Heart right ventricle (tissue), 16 donors: ENCODE measurements at regions not wholly inside any gene's neighbourhood (a gene's known extent, or its start where the extent isn't known, plus 50 kb on each side); places are given as distances from the start of the nearest gene placed in this dataset.

Source experiments
- ATAC-seq, 8 donors: fragments of 200-7000 bp; cut with Tn5 transposase; one replicate each; pipeline ENCODE4 v1.9.1; 2020; ENCODE audit warnings: mild to moderate bottlenecking in 8 of 8, moderate library complexity in 8 of 8, moderate number of reproducible peaks in 1 of 8
- DNase-seq, 2 donors: peaks; one replicate each; pipeline ENCODE4 v3.0.0-alpha.2; 2020
- H3K27ac ChIP-seq, 10 donors: fragments of 200-600 bp; sonication (generic) in 2 of 10; one replicate each; pipeline versions ENCODE4 v1.5.0 to v1.8.0; 2020 to 2022; ENCODE audit warnings: mild to moderate bottlenecking in 3 of 10
- H3K27me3 ChIP-seq, 7 donors: fragments of 200-600 bp; one replicate each; pipeline ENCODE4 v1.8.0; 2021 to 2022; ENCODE audit warnings: mild to moderate bottlenecking in 2 of 7
- H3K36me3 ChIP-seq, 9 donors: fragments of 200-600 bp; sonication (generic) in 1 of 9; one replicate each; pipeline versions ENCODE4 v1.5.0 to v1.8.0; 2020 to 2022; ENCODE audit warnings: mild to moderate bottlenecking in 2 of 9
- H3K4me1 ChIP-seq, 9 donors: fragments of 200-600 bp; sonication (generic) in 1 of 9; one replicate each; pipeline versions ENCODE4 v1.5.0 to v1.8.0; 2020 to 2022; ENCODE audit warnings: mild to moderate bottlenecking in 4 of 9
- H3K4me3 ChIP-seq, 10 donors: fragments of 200-600 bp; sonication (generic) in 2 of 10; one replicate each; pipeline versions ENCODE4 v1.5.0 to v1.8.0; 2020 to 2022; ENCODE audit warnings: mild to moderate bottlenecking in 7 of 10, moderate library complexity in 2 of 10
- H3K9me3 ChIP-seq, 11 donors: fragments of 200-600 bp in 10 of 11; sonication (generic) in 2 of 11; one replicate each; pipeline versions ENCODE4 v1.5.0 to v1.8.0; 2013 to 2022; ENCODE audit warnings: mild to moderate bottlenecking in 2 of 11, control low read depth in 1 of 11, moderate library complexity in 1 of 11
- CTCF ChIP-seq, 9 donors: fragments of 200-600 bp; sonication (generic) in 2 of 9; IDR thresholded peaks; one replicate each; pipeline versions ENCODE4 v1.5.0 to v1.8.0; 2021 to 2022; ENCODE audit warnings: antibody characterized with exemption in 9 of 9, mild to moderate bottlenecking in 5 of 9, moderate library complexity in 1 of 9
- WGBS, 2 donors: extraction: QIAGEN DNeasy Blood & Tissue Kit; methylation state at CpG; one replicate each; pipeline ENCODE4 v1.1.7; 2013; ENCODE audit warnings: inconsistent platforms in 1 of 2; 5-methylcytosine and 5-hydroxymethylcytosine counted together
- intact Hi-C, 10 donors: fragments of 100-400 bp; cut with DNase I; formaldehyde crosslinking; loops; one replicate each; pipeline versions ENCODE4 v1.11.1 to v1.14.2; 2022
- donor health status: Arrhythmogenic right ventricular cardiomyopathy.
- donor health status: ischemic (EF 13 %, LVEDD 7.1; RV severe dilation, severe dysfunction).
- donor health status: healthy with polysubstance abuse.
- donor health status: DM: no; HTN: yes; CAD: no.
- donor health status: DM: no; HTN: no; CAD: no.
- donor health status: ischemic (EF 25% LVEDD 6.9; RV normal size, moderate dysfunction).
- donor health status: ischemic (EF 25% LVEDD 5.7; RV mildly dilated, moderate dysfunction).
- donor health status: healthy.
- donor health status: DM: yes; HTN: yes; CAD: no.
- donor health status: Ischemic cardiomyopathy.
- donor health status: ischemic (EF 35%, LVEDD 5.7; RV mildly dilated, moderate dysfunction).
- donor health status: nonischemic (EF 11% LVEDD 7.7; RV severe dilation, severe dysfunction).
- donor health status: DM: yes; HTN: yes; CAD: no.
- donor health status: PGD.
- donor health status: ischemic (EF 29% LVEDD 5.4; RV normal size, mild dysfunction).
- donor health status: nonischemic (EF 23%, LVEDD 6.1; RV moderate dilation, normal function).

- no peaks in the 10 kb centered on the region for H3K36me3 ChIP-seq
- no peak overlapping the region for H3K27ac ChIP-seq
- DNase-seq (no peak), ATAC-seq (no peak)
- H3K27me3 ChIP-seq = no peaks in the 10 kb centered on the region
- no peak overlapping the region for H3K4me3 ChIP-seq
- TF ChIP-seq CTCF (IDR thresholded peaks at IDR 0.05) = no peak
- WGBS, 2 donors = 66 to 75% methylated on average over 2 of the region's 2 CpGs
- intact Hi-C loops = no loop called here
- H3K9me3 ChIP-seq = no peaks in the 10 kb centered on the region
- H3K4me1 ChIP-seq = no peaks in the 10 kb centered on the region
These were observed 183.9 kb upstream of the SOX21 start for GRCh38 chr13:94896238-94896637.

- no peaks in the 10 kb centered on the region for H3K4me1 ChIP-seq
- DNase-seq = no peak
- intact Hi-C loops = no loop called here
- WGBS, 2 donors = 48 to 78% methylated on average over 2 of the region's 2 CpGs
- H3K27ac ChIP-seq = no peak overlapping the region
- H3K36me3 ChIP-seq = no peaks in the 10 kb centered on the region
- no peak for ATAC-seq
- TF ChIP-seq CTCF (IDR thresholded peaks at IDR 0.05) = no peak
- no peaks in the 10 kb centered on the region for H3K27me3 ChIP-seq
- no peak overlapping the region for H3K4me3 ChIP-seq
- no peaks in the 10 kb centered on the region for H3K9me3 ChIP-seq
These were observed 173.8 kb upstream of the SOX21 start for GRCh38 chr13:94886191-94886590.

- 56 to 77% methylated on average over 2 of the region's 2 CpGs for WGBS, 2 donors
- Histone ChIP-seq H3K4me1 (no peaks in the 10 kb centered on the region), H3K27me3 (no peaks in the 10 kb centered on the region), H3K36me3 (no peaks in the 10 kb centered on the region), H3K4me3 (no peak overlapping the region), H3K27ac (no peak overlapping the region), H3K9me3 (peaks cover 0 to 16% (median 0%) of the 10 kb centered on the region in 11 donors)
- intact Hi-C loops = no loop called here
- no peak for DNase-seq
- ATAC-seq = no peak
- TF ChIP-seq CTCF (IDR thresholded peaks at IDR 0.05) = no peak
These were observed 168.1 kb upstream of the SOX21 start for GRCh38 chr13:94880463-94880862.

- Histone ChIP-seq H3K27me3 (no peaks in the 10 kb centered on the region), H3K4me1 (no peaks in the 10 kb centered on the region), H3K9me3 (peaks cover 0 to 16% (median 0%) of the 10 kb centered on the region in 11 donors), H3K36me3 (no peaks in the 10 kb centered on the region), H3K4me3 (no peak overlapping the region), H3K27ac (no peak overlapping the region)
- no peak for ATAC-seq
- WGBS, 2 donors = 74 to 78% methylated on average over 7 of the region's 7 CpGs
- intact Hi-C loops = no loop called here
- TF ChIP-seq CTCF (IDR thresholded peaks at IDR 0.05) = no peak
- no peak for DNase-seq
These were observed 166.3 kb upstream of the SOX21 start for GRCh38 chr13:94878602-94879165.
